ENCODE measurements at regions not wholly inside any gene's neighbourhood (a gene's known extent, or its start where the extent isn't known, plus 50 kb on each side); places are given as distances from the start of the nearest gene placed in this dataset.

DNA sequence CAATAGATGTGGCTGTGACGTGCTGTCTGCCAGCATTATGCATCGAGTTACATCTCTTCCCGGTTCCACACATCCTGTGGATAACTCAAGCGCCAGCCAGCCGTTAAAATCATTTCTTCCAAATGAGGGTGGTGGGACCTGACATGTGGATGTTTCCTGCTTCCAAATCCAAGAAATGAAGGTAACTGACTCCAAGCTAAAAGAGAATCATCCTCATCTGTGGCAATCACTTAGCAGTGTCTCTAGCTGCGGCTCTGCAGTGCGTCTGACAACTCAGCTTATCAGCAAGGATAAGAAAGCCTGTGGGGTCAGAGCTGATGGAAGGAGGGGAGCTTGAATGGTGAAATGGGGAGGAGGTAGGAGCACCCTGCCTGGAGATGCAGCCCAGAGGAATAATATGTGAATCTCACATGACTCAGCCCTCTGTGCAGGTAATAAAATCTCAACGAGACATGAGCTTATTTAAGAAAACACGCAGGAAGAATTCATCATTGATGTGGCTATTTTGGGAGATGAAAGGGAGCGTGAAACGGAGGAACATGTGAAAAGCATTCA is 382.2 kb upstream of the TRIB2 start:
- no peak for DNase-seq (ENCODE audit: low read depth in 2 of 2, low spot score in 1 of 2)

DNA sequence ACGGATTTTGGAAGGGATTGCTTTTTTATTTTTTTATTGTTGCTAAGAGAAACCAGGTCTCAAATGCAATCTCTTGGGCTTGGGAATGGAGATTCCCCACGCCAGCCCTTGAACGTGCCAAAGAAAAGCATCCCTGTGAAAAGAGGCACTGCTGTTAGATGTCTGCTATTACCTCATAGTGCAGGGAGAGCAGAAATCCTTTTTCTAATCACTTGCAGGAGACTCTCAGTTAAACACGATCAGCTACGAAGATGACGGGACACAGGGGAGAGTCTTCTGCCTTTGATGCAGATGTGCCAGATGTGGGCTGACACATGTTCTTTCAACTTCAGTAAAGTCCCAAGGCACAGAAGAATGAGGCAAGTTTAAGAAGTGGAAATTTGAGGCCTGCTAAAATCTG is 381.6 kb upstream of the TRIB2 start:
- DNase-seq (ENCODE audit: low read depth in 2 of 2, low spot score in 1 of 2) = no peak

DNA sequence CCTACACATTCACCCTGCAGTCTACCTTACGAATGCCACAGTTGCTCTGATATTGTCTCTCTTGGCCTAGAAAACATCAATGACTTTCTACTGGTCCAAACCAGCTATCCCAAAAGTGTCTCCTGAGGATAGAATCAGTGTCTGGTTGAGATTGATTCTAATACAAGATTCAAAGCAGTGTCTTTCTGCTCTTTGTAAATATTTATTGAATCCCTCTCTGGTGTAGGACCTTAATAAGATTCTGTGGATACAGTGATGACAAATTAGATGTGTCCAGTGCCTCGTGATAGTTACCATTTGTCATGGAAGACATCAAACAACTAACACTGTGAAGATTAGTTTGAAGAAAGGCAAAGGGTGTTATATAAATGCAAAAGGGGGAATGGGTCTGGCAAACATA is 380.7 kb upstream of the TRIB2 start:
- DNase-seq (ENCODE audit: low read depth in 2 of 2, low spot score in 1 of 2) = no peak

DNA sequence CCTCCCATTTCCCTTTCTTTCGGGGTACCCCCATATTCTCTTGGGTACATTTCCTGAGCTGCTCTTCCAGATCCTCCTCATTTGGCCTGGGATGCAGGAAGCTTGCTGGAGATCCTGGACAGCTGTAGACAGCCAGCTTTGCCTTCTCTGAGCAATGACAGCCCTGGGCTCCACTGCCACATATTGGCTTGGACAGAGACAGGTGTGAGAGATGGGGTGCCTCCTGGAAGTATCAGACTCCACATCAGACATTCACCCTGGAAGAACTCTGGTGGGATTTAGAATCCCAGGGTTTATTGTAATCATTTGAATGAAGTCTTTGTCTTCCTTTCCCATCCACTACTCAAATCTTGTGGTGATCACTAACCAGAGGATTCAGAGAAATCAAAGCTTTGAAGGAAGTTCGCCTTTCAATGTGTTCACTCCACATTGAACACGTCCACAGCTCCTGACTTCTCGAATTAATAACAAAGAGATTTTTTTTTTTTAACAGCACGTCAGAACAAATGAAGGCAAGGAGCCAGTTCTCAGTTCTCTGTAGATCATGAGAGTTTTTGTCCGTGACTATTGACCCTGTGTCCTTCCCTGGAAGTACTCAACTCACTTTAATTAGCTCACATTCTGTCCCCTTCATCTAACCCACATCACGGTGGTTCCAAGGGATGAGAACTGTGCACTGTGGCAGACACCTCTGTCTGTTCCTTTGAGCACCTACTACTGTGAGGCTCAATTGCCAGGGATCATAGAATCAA is 377.6 kb upstream of the TRIB2 start:
- DNase-seq (ENCODE audit: low read depth in 2 of 2, low spot score in 1 of 2) = no peak

DNA sequence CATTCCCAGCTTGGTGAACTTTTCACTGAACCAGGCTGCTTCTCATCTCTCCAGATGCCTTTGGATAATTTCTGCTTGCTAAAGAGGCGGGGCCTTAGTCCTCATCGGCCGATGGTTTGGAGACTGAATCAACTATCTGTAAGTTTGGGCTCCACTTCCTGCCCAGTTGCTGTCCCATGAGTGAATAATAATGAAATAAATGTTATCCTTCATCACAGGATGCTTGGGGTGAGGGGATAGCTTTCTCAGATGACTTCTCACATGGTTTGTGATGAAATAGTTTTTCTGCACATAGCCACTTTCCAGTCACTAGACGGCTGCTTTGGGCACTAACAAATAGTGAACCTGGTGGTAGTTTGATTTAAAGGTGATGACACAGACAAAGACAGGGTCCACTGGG is 376.6 kb upstream of the TRIB2 start:
- no peak for DNase-seq (ENCODE audit: low read depth in 2 of 2, low spot score in 1 of 2)

DNA sequence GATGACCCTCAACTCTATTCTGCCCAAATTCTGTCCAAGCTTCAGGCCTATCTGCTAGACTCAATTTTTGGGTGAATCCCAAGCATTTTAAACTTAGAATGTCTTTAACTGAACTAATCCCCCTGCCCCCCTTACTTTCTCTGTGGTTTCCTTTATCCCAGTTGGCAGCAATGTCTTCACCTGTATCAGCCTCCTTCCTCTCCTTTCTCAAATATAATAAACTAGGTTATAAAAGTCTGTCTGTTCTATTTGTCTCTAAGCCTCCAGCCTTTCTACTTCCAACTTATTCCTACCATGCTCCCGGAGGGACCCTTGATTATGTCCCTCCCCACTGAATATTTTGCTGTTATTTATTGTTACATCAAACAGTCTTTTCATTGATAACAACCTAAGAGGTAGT is 375.5 kb upstream of the TRIB2 start:
- no peak for DNase-seq (ENCODE audit: low read depth in 2 of 2, low spot score in 1 of 2)

DNA sequence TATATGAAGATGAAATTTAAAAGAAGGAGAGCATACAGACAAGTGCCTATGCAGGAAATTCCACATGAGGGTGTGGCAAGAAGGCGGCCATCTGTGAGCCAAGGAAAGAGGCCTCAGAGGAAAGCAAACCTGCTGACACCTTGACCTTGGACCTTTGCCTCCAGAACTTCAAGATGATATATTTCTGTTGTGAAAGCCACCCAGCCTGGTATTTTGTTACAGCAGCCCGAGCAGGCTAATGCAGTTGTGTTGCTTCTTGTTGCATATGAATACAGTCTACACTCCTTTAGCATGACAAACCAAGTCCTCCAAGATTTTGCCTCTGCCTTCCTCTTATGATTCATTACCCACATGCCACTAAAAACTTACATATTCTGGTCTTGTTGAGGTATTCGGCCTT is 374.8 kb upstream of the TRIB2 start:
- DNase-seq (ENCODE audit: low read depth in 2 of 2, low spot score in 1 of 2) = no peak

DNA sequence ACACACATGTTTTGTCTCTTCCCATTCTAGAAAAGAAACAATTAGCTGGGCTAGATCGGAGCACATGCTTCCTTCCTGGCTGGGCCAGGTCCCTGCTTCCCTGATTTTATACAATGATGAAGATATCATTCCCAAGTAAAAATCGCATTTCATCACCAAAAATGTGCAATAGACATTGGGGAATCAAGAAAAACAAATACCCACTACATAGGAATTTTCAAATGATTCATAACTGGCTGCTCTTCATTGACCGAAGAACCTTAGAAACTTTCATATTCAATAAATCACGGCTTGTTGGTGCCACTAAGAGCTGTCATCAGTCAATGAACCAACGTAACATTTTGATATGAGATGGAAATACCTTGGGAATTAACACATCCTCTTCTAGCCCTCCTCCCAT is 373.6 kb upstream of the TRIB2 start:
- DNase-seq (ENCODE audit: low read depth in 2 of 2, low spot score in 1 of 2) = no peak

DNA sequence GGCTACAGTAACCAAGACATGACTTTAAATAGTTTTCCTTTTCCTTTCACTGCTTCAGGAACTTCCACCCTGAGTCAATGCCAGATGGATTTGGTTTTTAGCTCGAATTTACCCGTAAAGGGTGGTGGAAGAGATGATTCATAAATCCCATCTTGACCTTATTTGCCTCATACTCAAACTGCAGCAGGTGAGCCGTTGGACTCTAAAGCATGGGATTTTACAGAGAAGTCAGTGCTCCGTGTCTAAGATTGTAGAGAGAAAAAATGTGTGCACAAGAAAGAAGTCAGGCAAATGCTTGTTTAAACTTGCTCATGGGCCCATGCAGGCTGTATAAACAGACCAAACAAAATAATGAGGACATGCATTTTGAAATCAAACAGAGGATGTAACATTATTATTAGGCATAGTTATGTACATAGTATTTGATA is 369.7 kb upstream of the TRIB2 start:
- no peak for DNase-seq (ENCODE audit: low read depth in 2 of 2, low spot score in 1 of 2)

DNA sequence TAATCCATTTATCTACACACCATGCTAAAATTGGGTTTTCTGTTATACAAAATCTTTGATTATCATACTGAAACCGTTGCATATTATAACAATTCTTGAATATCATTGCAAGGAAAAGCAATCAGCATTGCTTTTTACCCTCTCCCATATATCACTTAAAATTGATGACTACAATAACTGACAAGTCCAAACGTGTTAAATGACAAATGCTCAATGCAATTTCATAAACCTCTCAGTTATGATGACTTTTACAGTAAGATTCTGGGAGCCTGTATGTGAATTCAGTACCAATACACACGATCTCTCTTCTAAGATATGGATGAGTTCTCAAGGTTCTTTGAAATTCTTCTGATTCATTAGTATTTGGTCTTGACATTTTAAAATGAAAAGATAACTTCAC is 368.5 kb upstream of the TRIB2 start:
- DNase-seq (ENCODE audit: low read depth in 2 of 2, low spot score in 1 of 2) = no peak

DNA sequence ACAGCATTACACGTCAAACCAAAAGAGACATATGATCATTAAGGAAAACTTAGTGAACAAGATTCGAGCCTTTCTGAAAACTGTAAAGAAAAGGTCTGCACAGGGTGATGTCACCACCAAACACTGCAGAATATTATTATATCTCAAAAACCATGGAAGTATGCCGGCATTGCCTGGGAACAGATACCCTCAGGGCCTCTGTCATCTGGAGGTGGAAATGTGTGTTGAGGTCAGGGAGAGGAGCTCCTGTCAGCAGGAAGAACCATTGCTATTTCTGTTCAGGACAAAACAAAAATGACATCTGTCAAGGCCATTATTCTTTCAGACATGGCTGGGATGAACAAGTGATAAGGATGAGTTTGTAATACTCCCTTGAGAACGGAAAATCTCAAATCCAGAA is 365.9 kb upstream of the TRIB2 start:
- no peak for DNase-seq (ENCODE audit: low read depth in 2 of 2, low spot score in 1 of 2)

DNA sequence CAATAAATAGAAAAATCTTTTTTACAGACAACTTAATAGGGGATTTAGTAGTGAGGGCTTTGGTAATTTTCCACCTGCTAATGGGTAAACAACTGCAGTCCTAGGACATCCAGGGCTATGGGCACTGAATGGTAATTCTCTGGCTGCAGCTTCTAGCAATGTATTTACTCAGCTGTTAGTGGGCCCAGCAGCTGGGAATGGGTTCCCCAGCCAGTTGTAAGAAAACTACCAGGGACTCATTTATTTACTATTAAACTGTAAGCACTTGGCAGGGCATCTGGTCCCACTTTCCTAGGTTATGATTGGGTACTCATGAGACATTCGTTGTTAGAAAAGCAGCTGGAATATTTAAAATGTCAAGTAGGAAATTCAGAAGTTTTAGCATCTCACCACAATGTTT is 363.8 kb upstream of the TRIB2 start:
- DNase-seq (ENCODE audit: low read depth in 2 of 2, low spot score in 1 of 2) = no peak

DNA sequence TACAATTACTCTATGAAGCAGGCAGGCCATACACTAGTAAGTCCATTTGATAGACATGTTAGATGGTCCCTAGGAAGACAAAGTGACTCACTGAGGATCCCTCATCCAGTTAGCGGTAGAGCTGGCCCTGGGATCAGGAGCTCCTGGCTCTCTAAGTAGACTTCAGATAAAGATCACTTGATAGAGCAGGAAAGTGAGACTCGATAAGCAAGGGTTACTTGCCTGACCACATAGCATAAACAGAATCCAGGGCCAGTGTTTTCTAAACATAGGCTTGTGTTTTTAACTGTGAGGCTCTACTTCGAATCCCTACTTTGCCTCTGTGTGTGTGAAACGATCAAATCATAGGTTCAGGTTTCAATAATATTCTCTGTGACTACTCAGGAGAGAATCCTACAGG is 355.2 kb upstream of the TRIB2 start:
- DNase-seq (ENCODE audit: low read depth in 2 of 2, low spot score in 1 of 2) = no peak

DNA sequence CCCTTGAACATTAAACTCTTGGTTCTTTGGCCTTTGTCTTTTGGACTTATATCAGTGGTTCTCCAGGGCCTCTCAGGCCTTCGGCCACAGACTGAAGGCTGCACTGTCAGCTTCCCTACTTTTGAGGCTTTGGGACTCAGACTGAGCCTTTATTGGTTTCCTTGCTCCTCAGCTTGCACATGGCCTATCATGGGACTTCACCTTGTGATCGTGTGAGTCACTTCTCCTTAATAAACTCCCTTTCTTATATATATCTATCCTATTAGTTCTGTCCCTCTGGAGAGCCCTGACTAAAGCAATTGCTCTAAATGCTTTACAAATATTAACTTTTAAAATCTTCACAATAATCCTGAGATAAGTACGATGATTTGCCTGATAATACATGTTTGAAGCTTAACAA is 353.6 kb upstream of the TRIB2 start:
- no peak for DNase-seq (ENCODE audit: low read depth in 2 of 2, low spot score in 1 of 2)

DNA sequence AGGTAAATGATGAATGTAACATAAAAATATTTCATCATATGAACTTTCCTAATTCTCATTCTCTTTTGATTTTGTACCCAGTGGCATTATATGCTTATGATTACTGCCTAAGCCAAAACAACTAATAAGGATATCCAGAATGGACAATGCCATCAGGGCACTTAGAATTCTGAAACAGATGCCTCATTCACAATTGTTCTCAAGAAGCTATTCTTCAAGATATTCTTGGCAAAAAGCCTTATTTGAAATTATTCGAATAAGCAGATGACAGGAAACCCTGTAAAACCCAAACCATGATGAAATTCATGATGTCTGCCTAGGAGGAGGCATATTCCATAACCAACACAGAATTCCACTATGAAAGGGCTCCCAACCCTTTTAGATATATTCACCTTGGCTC is 353.2 kb upstream of the TRIB2 start:
- DNase-seq (ENCODE audit: low read depth in 2 of 2, low spot score in 1 of 2) = no peak

DNA sequence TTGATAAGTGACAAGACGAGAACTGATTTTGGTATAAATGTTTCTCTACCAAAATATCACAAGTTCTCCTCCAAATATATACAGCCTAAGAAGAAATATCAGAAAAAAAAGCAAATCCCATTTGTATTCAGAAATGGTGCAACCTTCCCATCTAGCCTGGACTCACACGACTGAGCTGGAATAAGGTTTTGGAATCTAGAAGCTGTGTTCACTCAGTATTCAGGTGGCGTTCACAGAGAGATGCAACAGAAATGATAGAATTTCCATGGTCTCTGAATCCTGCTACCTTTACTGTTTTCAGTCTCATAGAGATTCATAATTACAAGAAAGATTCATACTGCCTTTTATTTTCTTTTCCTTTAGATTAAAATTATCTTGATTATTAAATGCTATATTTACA is 347.2 kb upstream of the TRIB2 start:
- no peak for DNase-seq (ENCODE audit: low read depth in 2 of 2, low spot score in 1 of 2)

DNA sequence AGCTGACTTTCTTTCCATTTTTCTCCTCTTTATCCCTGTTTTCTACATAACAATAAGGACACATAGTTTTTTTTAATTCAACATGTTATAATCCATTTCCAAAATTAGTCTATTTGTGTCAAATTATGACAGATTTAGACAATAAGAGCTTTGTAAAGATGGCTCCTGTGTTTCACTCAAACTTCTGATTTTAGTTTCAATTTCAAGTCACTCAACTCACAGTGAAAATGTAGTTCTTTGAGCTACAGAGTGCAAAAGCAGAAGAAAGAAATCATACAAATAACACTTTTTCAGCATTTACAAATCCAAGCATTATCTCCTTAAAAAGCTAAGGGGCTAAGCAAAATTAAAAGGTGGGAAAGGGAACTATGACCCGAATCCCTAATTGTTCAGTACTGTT is 340.7 kb upstream of the TRIB2 start:
- no peak for DNase-seq (ENCODE audit: low read depth in 2 of 2, low spot score in 1 of 2)

DNA sequence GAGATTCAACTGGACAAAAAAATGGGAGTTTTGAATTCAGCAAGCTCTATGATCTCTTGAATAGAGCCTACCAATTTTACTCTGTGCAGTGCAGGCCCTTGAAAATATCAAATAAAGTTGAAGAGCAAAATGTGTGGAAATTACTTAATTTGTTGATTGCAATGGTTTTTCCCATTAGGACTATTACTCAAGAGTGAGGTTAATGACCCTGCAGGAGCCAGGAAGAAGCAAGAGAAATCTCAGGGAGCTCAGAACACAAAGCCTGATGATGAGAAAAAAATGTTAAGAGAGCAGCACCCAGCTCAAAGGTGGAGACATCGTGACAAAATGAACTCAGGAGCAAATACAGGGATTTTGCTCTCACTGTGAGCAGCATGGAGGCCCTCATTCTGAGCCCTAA is 337.6 kb upstream of the TRIB2 start:
- DNase-seq (ENCODE audit: low read depth in 2 of 2, low spot score in 1 of 2) = no peak

DNA sequence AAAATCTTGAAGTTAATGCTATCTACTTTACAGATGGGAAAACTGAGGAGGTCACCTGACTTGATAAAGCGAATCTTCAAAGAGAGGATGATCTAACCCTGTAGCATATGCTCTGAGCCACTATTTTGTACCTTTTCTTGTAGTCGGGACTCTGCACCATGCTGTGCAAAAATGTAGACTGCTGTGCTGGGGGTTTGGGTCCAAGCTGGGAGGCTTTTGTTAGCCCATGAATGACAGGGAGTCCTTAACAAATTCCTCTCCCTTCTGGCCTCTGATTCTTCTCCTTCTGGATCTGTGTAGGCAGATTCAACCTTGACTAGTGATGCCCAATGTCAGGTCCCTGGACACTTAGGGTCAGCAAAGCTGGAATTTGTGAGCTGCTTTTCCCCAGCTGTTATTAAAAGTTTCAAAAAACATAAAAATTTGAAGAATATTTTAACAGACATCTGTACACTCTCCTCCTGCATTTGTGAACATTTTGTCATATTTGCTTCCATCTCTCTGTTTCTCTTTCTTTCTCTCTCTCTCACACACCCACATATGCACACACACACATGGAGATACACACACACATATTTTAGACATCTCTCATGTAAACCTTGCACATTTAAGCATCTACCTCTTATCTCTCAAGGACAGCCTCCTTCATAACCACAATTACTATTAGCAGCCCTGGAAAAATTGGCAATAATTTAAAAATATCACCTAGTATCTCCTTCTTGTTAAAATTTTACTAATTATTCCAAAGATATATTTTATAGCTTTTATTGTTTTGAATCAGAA is 335.0 kb upstream of the TRIB2 start:
- no peak for DNase-seq (ENCODE audit: low read depth in 2 of 2, low spot score in 1 of 2)

DNA sequence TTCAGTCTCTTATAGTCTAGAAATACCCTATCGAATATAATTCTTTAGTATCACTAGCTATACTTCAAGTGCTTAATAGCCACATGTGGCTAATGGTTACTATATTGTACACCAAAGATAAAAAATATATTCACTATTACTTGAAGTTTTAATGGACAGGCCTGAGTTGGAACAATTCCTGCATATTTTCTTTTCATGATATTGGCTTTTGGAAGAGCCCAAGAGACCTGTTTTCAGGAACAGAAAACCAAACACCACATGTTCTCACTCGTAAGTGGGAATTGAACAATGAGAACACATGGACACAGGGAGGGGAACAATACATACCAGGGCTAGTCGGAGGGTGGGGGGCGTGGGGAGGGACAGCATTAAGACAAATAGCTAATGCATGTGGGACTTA is 334.4 kb upstream of the TRIB2 start:
- no peak for DNase-seq (ENCODE audit: low read depth in 2 of 2, low spot score in 1 of 2)

DNA sequence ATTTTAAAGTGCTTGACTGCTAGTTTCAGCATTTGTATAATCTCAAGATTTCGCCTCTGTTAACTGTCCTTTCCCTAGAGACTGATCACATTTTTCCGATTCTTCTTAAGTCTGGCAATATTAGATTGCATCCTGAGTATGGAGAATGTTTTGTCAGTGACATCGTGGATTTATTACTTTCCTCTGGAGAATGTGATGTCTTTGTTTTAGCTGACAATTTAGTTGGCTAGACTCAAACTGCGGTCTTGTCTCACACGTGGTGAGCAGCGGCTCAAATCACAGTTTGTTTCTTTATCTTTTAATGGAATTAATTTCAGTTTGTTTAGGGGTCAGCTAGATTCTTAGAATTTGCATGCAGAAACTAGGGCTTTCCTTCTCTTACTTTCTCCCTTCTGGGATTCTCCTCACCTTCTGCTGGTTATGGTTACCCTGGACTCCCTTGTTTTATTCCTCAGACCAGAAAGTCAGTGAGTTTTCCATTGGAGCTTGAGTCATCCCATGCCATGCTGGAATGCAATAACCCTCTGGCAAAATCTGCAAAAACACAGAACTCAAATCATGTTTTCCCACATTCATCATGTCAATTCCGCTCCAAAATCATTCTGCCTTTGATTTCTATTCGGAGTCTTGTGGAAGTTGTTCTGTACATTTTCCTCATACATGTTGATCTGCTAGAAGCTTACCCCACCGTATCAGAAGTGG is 327.2 kb upstream of the TRIB2 start:
- DNase-seq (ENCODE audit: low read depth in 2 of 2, low spot score in 1 of 2) = no peak

DNA sequence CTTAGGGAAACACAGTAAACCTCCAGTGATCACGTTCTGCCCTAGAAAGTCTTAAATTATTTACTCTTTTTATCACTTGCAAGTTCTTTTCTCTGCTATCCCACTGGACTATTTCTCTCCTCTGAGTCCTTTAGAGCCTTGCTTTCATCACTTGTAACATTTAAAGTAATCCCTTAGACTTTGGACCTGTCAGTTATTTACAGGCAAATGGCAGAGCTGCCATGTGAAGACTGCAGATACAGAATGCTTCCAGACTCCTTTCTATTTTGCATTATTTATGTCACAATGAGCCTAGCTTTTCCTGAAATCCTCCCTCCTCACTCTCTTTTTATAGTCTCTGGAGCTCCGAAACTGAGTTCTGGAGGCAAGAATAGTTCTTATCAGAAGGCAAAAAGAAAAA is 325.6 kb upstream of the TRIB2 start:
- no peak for DNase-seq (ENCODE audit: low read depth in 2 of 2, low spot score in 1 of 2)
